Left lung (tissue), 4 donors: ENCODE measurements at regions not wholly inside any gene's neighbourhood (a gene's known extent, or its start where the extent isn't known, plus 50 kb on each side); places are given as distances from the start of the nearest gene placed in this dataset.
A peak's percentile ranks its signal among the peaks of the same experiment; 100 is the strongest.
"Not testable (repeated sequence)": the region's sequence is repeated elsewhere in the genome, so short reads cannot be mapped to it uniquely, and the experiment has no call there.

Source experiments
- ATAC-seq: fragments of 200-7000 bp; cut with Tn5 transposase; one replicate; pipeline ENCODE4 v1.9.1; 2020; ENCODE audit warnings: moderate library complexity
- DNase-seq, 4 donors: peaks; one replicate each; pipeline ENCODE4 v3.0.0-alpha.2; 2013 to 2020
- H3K27ac ChIP-seq, 2 donors: fragments of 200-600 bp; sonication (generic) in 1 of 2; one replicate each; pipeline versions ENCODE4 v1.5.0 to v1.8.0; 2020 to 2021
- H3K27me3 ChIP-seq, 2 donors: fragments of 200-600 bp; sonication (generic) in 1 of 2; one replicate each; pipeline versions ENCODE4 v1.5.0 to v1.8.0; 2020 to 2021
- H3K36me3 ChIP-seq, 2 donors: fragments of 200-600 bp; sonication (generic) in 1 of 2; one replicate each; pipeline versions ENCODE4 v1.5.0 to v1.8.0; 2020 to 2021
- H3K4me1 ChIP-seq, 2 donors: fragments of 200-600 bp; one replicate each; pipeline ENCODE4 v1.8.0; 2021
- H3K4me3 ChIP-seq, 2 donors: fragments of 200-600 bp; sonication (generic) in 1 of 2; one replicate each; pipeline versions ENCODE4 v1.5.0 to v1.8.0; 2020 to 2021; ENCODE audit warnings: mild to moderate bottlenecking in 1 of 2
- H3K9me3 ChIP-seq, 2 donors: fragments of 200-600 bp; sonication (generic) in 1 of 2; one replicate each; pipeline versions ENCODE4 v1.5.0 to v1.8.0; 2020 to 2021
- intact Hi-C, 2 donors: fragments of 100-400 bp; cut with DNase I; formaldehyde crosslinking; loops; one replicate each; pipeline versions ENCODE4 v1.11.2 to v1.14.2; 2022
- TF ChIP-seq, protein P1 (sequence below), 2 donors: fragments of 200-600 bp; sonication (generic) in 1 of 2; IDR thresholded peaks; one replicate each; pipeline versions ENCODE4 v1.5.0 to v1.8.0; 2021; ENCODE audit warnings: antibody characterized with exemption in 2 of 2
- donor health status: DM: no; HTN: yes; CAD: no.
- donor health status: DM: no; HTN: no; CAD: no.

DNA sequence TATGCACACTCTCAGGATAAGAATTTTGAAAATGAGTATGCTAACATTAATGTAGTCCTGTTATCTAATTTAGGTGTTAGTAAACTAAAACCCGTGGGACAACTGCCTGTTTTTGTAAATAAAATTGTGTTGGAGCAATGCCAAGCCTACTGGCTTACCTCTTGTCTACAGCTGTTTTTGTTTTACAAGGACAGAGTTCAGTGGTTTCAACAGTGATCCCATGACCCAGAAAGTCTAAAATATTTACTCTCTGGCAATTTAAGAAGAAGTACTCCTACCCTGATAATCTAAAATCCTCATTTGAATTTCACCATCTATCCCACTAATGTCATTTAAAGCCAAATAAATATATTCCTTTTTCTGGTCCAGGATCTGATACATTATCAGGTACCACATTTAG lies 132.9 kb downstream of the SPIN4 start:
- H3K4me3 ChIP-seq, ATAC-seq, H3K9me3 ChIP-seq, DNase-seq, H3K36me3 ChIP-seq, H3K27me3 ChIP-seq, H3K4me1 ChIP-seq, intact Hi-C loops, H3K27ac ChIP-seq: not testable (repeated sequence)

DNA sequence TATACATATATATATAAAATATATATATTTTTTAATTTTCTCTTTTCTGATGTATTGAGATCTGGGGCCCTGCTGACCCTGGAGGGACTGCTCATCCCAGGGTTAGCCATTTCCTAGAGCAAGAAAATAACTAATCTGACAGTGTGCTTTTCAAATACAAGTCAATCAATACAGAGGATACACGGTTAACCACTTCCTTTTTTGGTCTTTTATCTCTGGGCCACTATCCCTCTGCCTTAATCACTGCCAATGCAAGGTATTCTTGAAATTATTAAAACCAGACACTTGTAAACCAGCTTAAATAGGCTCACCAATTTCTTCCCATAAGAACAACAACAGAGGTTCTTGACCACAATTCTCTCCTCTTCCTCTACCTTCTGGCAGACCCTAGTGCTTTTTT lies 133.6 kb downstream of the SPIN4 start:
- H3K4me1 ChIP-seq, H3K27me3 ChIP-seq, ATAC-seq, DNase-seq, H3K4me3 ChIP-seq, H3K27ac ChIP-seq, intact Hi-C loops, H3K9me3 ChIP-seq, H3K36me3 ChIP-seq: not testable (repeated sequence)

DNA sequence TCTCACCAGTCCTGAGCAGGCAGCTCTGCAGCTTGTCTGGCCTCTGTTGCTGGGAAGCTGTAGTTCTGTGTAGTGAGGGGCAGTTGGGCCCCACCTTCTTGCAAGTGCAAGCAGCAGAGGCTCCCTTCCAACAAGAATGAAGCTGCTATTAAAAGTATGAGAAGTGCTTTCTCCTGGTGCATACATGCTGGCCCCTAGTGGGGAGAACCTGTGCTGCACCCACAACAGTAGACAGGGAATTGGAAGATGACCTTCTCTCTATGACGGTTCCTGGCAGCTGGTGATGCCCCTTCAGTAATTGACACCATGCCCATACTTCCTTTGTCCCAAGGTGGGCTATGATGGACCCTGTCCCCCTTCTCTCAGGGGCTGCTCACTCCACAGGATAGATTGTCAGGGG lies 141.5 kb downstream of the SPIN4 start:
- DNase-seq, intact Hi-C loops, H3K9me3 ChIP-seq, H3K27me3 ChIP-seq, H3K36me3 ChIP-seq, H3K4me3 ChIP-seq, H3K4me1 ChIP-seq, H3K27ac ChIP-seq: not testable (repeated sequence)
- ATAC-seq, result peak; percentile 85

- H3K9me3 ChIP-seq, H3K27ac ChIP-seq, intact Hi-C loops, DNase-seq, H3K36me3 ChIP-seq, H3K4me3 ChIP-seq, H3K4me1 ChIP-seq, H3K27me3 ChIP-seq: not testable (repeated sequence)
- ATAC-seq, result peak; percentile 61
Measured at GRCh38 chrX:63209128-63209527, 142.0 kb downstream of the SPIN4 start.

GRCh38 chrX:63204266-63205074 lies 146.7 kb downstream of the SPIN4 start:
- peak; percentile 91 for ATAC-seq
- H3K36me3 ChIP-seq, H3K27me3 ChIP-seq, H3K9me3 ChIP-seq, H3K4me1 ChIP-seq, H3K4me3 ChIP-seq, H3K27ac ChIP-seq, DNase-seq, intact Hi-C loops: not testable (repeated sequence)

DNA sequence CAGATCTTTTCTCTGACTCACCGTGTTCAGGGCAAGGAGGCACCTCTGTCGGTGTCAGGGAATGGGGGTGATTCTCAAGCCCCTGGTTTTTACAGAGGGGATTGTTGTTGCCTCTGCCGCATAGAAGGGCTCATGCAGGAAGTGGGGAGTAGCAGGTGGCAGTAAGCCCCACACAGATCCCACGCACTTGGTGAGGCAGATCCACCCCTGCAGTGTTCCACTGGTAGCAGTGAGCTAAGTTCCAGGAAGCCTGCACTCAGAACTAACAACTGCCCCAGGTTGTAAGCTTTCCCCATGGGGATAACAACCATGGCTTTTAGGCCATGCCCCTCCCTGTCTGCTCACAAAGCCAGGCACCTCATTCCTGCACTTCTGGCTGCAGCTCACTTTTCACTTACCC lies 149.1 kb downstream of the SPIN4 start:
- DNase-seq, H3K9me3 ChIP-seq, H3K27ac ChIP-seq, H3K27me3 ChIP-seq, intact Hi-C loops, H3K4me1 ChIP-seq, H3K4me3 ChIP-seq, H3K36me3 ChIP-seq, ATAC-seq: not testable (repeated sequence)

DNA sequence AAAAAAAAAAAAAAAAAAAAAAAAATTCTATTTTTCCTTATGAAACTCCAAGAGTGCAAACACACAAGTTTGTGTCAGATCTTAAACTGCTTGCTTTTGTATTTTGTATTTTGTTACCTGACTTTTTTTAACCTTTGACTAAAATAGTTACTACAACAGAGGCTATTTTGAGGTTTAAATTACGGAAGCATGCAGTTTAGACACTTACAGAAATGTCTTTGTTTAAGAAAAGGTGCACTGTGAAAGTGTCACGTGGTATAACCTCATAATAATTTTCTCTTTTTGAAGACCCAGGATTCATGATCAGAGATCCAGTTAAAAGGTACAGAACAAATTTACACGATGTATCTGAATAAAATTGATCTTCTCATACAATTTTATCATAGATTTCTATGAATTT lies 152.4 kb downstream of the SPIN4 start:
- H3K27me3 ChIP-seq, ATAC-seq, H3K4me1 ChIP-seq, H3K36me3 ChIP-seq, H3K27ac ChIP-seq, H3K4me3 ChIP-seq, H3K9me3 ChIP-seq, DNase-seq, intact Hi-C loops: not testable (repeated sequence)

DNA sequence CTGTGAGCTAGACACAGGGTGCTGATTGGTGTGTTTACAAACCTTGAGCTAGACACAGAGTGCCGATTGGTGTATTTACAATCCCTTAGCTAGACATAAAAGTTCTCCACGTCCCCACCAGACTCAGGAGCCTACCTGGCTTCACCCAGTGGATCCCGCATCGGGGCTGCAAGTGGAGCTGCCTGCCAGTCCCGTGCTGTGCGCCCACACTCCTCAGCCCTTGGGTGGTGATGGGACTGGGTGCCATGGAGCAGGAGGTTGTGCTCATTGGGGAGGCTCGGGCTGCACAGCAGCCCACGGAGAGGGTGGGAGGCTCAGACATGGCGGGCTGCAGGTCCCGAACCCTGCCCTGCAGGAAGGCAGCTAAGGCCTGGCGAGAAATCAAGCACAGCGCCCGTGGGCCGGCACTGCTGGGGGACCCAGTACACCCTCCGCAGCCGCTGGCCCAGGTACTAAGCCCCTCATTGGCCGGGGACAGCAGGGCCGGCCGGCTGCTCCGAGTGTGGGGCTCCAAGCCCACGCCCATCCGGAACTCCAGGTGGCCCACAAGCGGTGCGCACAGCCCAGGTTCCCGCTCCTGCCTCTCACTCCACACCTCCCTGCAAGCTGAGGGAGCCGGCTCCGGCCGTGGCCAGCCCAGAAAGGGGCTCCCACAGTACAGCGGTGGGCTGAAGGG lies 158.6 kb downstream of the SPIN4 start:
- H3K27ac ChIP-seq, intact Hi-C loops, H3K27me3 ChIP-seq, H3K36me3 ChIP-seq, ATAC-seq, H3K4me3 ChIP-seq, H3K4me1 ChIP-seq, H3K9me3 ChIP-seq: not testable (repeated sequence)
- peak in 1 of 4 donors; percentile 54 for DNase-seq

GRCh38 chrX:63186137-63186536 lies 165.0 kb downstream of the SPIN4 start:
- Histone ChIP-seq H3K4me1 (no peaks in the 10 kb centered on the region), H3K36me3 (no peaks in the 10 kb centered on the region), H3K4me3 (no peak overlapping the region), H3K27ac (no peak overlapping the region), H3K9me3 (no peaks in the 10 kb centered on the region), H3K27me3 (no peaks in the 10 kb centered on the region)
- no peak for ATAC-seq
- no peak for DNase-seq
- TF ChIP-seq, protein P1, sequence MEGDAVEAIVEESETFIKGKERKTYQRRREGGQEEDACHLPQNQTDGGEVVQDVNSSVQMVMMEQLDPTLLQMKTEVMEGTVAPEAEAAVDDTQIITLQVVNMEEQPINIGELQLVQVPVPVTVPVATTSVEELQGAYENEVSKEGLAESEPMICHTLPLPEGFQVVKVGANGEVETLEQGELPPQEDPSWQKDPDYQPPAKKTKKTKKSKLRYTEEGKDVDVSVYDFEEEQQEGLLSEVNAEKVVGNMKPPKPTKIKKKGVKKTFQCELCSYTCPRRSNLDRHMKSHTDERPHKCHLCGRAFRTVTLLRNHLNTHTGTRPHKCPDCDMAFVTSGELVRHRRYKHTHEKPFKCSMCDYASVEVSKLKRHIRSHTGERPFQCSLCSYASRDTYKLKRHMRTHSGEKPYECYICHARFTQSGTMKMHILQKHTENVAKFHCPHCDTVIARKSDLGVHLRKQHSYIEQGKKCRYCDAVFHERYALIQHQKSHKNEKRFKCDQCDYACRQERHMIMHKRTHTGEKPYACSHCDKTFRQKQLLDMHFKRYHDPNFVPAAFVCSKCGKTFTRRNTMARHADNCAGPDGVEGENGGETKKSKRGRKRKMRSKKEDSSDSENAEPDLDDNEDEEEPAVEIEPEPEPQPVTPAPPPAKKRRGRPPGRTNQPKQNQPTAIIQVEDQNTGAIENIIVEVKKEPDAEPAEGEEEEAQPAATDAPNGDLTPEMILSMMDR (IDR thresholded peaks at IDR 0.05), result no peak
- intact Hi-C loops, result no loop called here

DNA sequence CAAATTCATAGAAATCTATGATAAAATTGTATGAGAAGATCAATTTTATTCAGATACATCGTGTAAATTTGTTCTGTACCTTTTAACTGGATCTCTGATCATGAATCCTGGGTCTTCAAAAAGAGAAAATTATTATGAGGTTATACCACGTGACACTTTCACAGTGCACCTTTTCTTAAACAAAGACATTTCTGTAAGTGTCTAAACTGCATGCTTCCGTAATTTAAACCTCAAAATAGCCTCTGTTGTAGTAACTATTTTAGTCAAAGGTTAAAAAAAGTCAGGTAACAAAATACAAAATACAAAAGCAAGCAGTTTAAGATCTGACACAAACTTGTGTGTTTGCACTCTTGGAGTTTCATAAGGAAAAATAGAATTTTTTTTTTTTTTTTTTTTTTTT lies 171.3 kb downstream of the SPIN4 start:
- DNase-seq, H3K9me3 ChIP-seq, H3K36me3 ChIP-seq, H3K27ac ChIP-seq, H3K4me1 ChIP-seq, H3K27me3 ChIP-seq, ATAC-seq, intact Hi-C loops, H3K4me3 ChIP-seq: not testable (repeated sequence)

GRCh38 chrX:63176578-63176977 lies 174.6 kb downstream of the SPIN4 start:
- intact Hi-C loops, result not testable (repeated sequence)

GRCh38 chrX:63173841-63174718 lies 177.1 kb downstream of the SPIN4 start:
- intact Hi-C loops, H3K4me1 ChIP-seq, H3K27me3 ChIP-seq, H3K4me3 ChIP-seq, H3K36me3 ChIP-seq, H3K27ac ChIP-seq, H3K9me3 ChIP-seq, DNase-seq: not testable (repeated sequence)
- ATAC-seq, result peak; percentile 90

More at GRCh38 chrX:63176578-63176977, 174.6 kb downstream of the SPIN4 start:
- ATAC-seq, H3K9me3 ChIP-seq, H3K4me1 ChIP-seq, H3K27me3 ChIP-seq, H3K4me3 ChIP-seq, H3K36me3 ChIP-seq, H3K27ac ChIP-seq, DNase-seq: not testable (repeated sequence)
